Glutamatergic neuron (in vitro differentiated cells): ENCODE measurements at regions not wholly inside any gene's neighbourhood (a gene's known extent, or its start where the extent isn't known, plus 50 kb on each side); places are given as distances from the start of the nearest gene placed in this dataset.

ENCODE experiments used
- DNase-seq: peaks from one replicate; pipeline ENCODE4 v3.0.0; 2022
- H3K27ac Mint-ChIP-seq: one replicate; pipeline ENCODE4 v1.8.0; 2020; ENCODE audit warnings: mild to moderate bottlenecking, mixed read lengths, inconsistent platforms; ENCODE audit not compliant: unreplicated experiment
- H3K27me3 Mint-ChIP-seq: one replicate; pipeline ENCODE4 v1.8.0; 2020; ENCODE audit warnings: mild to moderate bottlenecking, moderate library complexity, mixed read lengths, inconsistent platforms; ENCODE audit not compliant: unreplicated experiment
- H3K36me3 Mint-ChIP-seq: one replicate; pipeline ENCODE4 v1.8.0; 2020; ENCODE audit warnings: mild to moderate bottlenecking, mixed read lengths, inconsistent platforms; ENCODE audit not compliant: unreplicated experiment
- H3K4me1 Mint-ChIP-seq: one replicate; pipeline ENCODE4 v1.8.0; 2020; ENCODE audit warnings: mild to moderate bottlenecking, low read depth, mixed read lengths, inconsistent platforms; ENCODE audit not compliant: unreplicated experiment
- H3K4me3 Mint-ChIP-seq: one replicate; pipeline ENCODE4 v1.8.0; 2020; ENCODE audit warnings: mild to moderate bottlenecking, mixed read lengths, inconsistent platforms; ENCODE audit not compliant: unreplicated experiment
- H3K9me3 Mint-ChIP-seq: one replicate; pipeline ENCODE4 v1.8.0; 2020; ENCODE audit warnings: mild to moderate bottlenecking, moderate library complexity, mixed read lengths, inconsistent platforms; ENCODE audit not compliant: unreplicated experiment
- CTCF ChIP-seq: fragments of 200-600 bp; sonication (generic); IDR thresholded peaks from one replicate; pipeline ENCODE4 v1.5.0; 2021; ENCODE audit not compliant: partially characterized antibody, unreplicated experiment

- Mint-ChIP-seq H3K27me3 (no peaks in the 10 kb centered on the region), H3K27ac (no peak overlapping the region), H3K36me3 (no peaks in the 10 kb centered on the region), H3K9me3 (no peaks in the 10 kb centered on the region), H3K4me3 (no peak overlapping the region), H3K4me1 (peaks cover 7% of the 10 kb centered on the region)
- no peak for TF ChIP-seq CTCF
- DNase-seq, result no peak
Observed at GRCh38 chr1:170307426-170307825, 161.7 kb downstream of the NTMT2 start.

GRCh38 chr1:170309389-170310013 is 163.7 kb downstream of the NTMT2 start:
- no peak for TF ChIP-seq CTCF
- Mint-ChIP-seq H3K4me3 (no peak overlapping the region), H3K4me1 (peaks cover 7% of the 10 kb centered on the region), H3K27me3 (peaks cover 2% of the 10 kb centered on the region), H3K36me3 (no peaks in the 10 kb centered on the region), H3K27ac (no peak overlapping the region), H3K9me3 (no peaks in the 10 kb centered on the region)
- no peak for DNase-seq

- Mint-ChIP-seq H3K27ac (no peak overlapping the region), H3K4me3 (no peak overlapping the region), H3K9me3 (no peaks in the 10 kb centered on the region), H3K36me3 (no peaks in the 10 kb centered on the region), H3K4me1 (peaks cover 7% of the 10 kb centered on the region), H3K27me3 (peaks cover 2% of the 10 kb centered on the region)
- no peak for DNase-seq
- no peak for TF ChIP-seq CTCF
Observed at GRCh38 chr1:170310014-170310405, 164.3 kb downstream of the NTMT2 start.

- Mint-ChIP-seq H3K4me3 (no peak overlapping the region), H3K9me3 (no peaks in the 10 kb centered on the region), H3K4me1 (peaks cover 7% of the 10 kb centered on the region), H3K27ac (no peak overlapping the region), H3K36me3 (no peaks in the 10 kb centered on the region), H3K27me3 (peaks cover 2% of the 10 kb centered on the region)
- no peak for DNase-seq
- no peak for TF ChIP-seq CTCF
Observed at GRCh38 chr1:170310951-170311350, 165.2 kb downstream of the NTMT2 start.

- H3K4me3 Mint-ChIP-seq, result no peak overlapping the region
- no peak for DNase-seq
- no peak overlapping the region for H3K27ac Mint-ChIP-seq
- no peak for TF ChIP-seq CTCF
- H3K4me1 Mint-ChIP-seq, result no peaks in the 10 kb centered on the region
- H3K27me3 Mint-ChIP-seq, result peaks cover 2% of the 10 kb centered on the region
- H3K9me3 Mint-ChIP-seq, result no peaks in the 10 kb centered on the region
- H3K36me3 Mint-ChIP-seq, result no peaks in the 10 kb centered on the region
Observed at GRCh38 chr1:170313306-170313705, 167.5 kb downstream of the NTMT2 start.
